ENCODE measurements at regions not wholly inside any gene's neighbourhood (a gene's known extent, or its start where the extent isn't known, plus 50 kb on each side); places are given as distances from the start of the nearest gene placed in this dataset.

GRCh38 chr14:53692885-53693284 lies 263.7 kb downstream of the BMP4 start:
- TF ChIP-seq CTCF (IDR thresholded peaks at IDR 0.05): no peak
- no peak for TF ChIP-seq POLR2A (IDR thresholded peaks at IDR 0.05)
